ENCODE measurements at regions not wholly inside any gene's neighbourhood (a gene's known extent, or its start where the extent isn't known, plus 50 kb on each side); places are given as distances from the start of the nearest gene placed in this dataset.
A peak's percentile ranks its signal among the peaks of the same experiment; 100 is the strongest.
"Not testable (repeated sequence)": the region's sequence is repeated elsewhere in the genome, so short reads cannot be mapped to it uniquely, and the experiment has no call there.

- no peak for DNase-seq (ENCODE audit: low spot score)
These were observed 317.3 kb upstream of the NAALADL2 start for GRCh38 chr3:174541708-174542315.

- DNase-seq (ENCODE audit: low spot score): no peak
These were observed 311.2 kb upstream of the NAALADL2 start for GRCh38 chr3:174547801-174548435.

GRCh38 chr3:174548841-174549623 is 310.1 kb upstream of the NAALADL2 start:
- DNase-seq (ENCODE audit: low spot score): no peak

GRCh38 chr3:174581558-174581957 is 277.6 kb upstream of the NAALADL2 start:
- no peak for DNase-seq (ENCODE audit: low spot score)

- DNase-seq (ENCODE audit: low spot score): no peak
These were observed 275.7 kb upstream of the NAALADL2 start for GRCh38 chr3:174583396-174583795.

GRCh38 chr3:174587137-174587536 is 272.0 kb upstream of the NAALADL2 start:
- DNase-seq (ENCODE audit: low spot score): not testable (repeated sequence)

GRCh38 chr3:174596447-174596982 is 262.6 kb upstream of the NAALADL2 start:
- DNase-seq (ENCODE audit: low spot score): no peak

GRCh38 chr3:174598885-174599439 is 260.2 kb upstream of the NAALADL2 start:
- DNase-seq (ENCODE audit: low spot score): no peak

GRCh38 chr3:174613173-174613572 is 246.0 kb upstream of the NAALADL2 start:
- no peak for DNase-seq (ENCODE audit: low spot score)

- no peak for DNase-seq (ENCODE audit: low spot score)
These were observed 245.1 kb upstream of the NAALADL2 start for GRCh38 chr3:174614036-174614435.

- no peak for DNase-seq (ENCODE audit: low spot score)
These were observed 240.6 kb upstream of the NAALADL2 start for GRCh38 chr3:174618368-174619080.

- no peak for DNase-seq (ENCODE audit: low spot score)
These were observed 239.9 kb upstream of the NAALADL2 start for GRCh38 chr3:174619239-174619638.

- DNase-seq (ENCODE audit: low spot score): peak; percentile 13
These were observed 239.0 kb upstream of the NAALADL2 start for GRCh38 chr3:174620138-174620537.

- DNase-seq (ENCODE audit: low spot score): no peak
These were observed 238.2 kb upstream of the NAALADL2 start for GRCh38 chr3:174620855-174621472.

- no peak for DNase-seq (ENCODE audit: low spot score)
These were observed 225.8 kb upstream of the NAALADL2 start for GRCh38 chr3:174633342-174633741.

- no peak for DNase-seq (ENCODE audit: low spot score)
These were observed 222.7 kb upstream of the NAALADL2 start for GRCh38 chr3:174636451-174636850.

GRCh38 chr3:174639406-174639805 is 219.7 kb upstream of the NAALADL2 start:
- DNase-seq (ENCODE audit: low spot score): no peak

GRCh38 chr3:174639970-174640369 is 219.2 kb upstream of the NAALADL2 start:
- DNase-seq (ENCODE audit: low spot score): no peak

GRCh38 chr3:174640932-174641331 is 218.2 kb upstream of the NAALADL2 start:
- DNase-seq (ENCODE audit: low spot score): no peak

- no peak for DNase-seq (ENCODE audit: low spot score)
These were observed 214.8 kb upstream of the NAALADL2 start for GRCh38 chr3:174644287-174644686.

- peak; percentile 28 for DNase-seq (ENCODE audit: low spot score)
These were observed 207.2 kb upstream of the NAALADL2 start for GRCh38 chr3:174651951-174652350.
